SK-N-SH (cell line): ENCODE measurements at regions not wholly inside any gene's neighbourhood (a gene's known extent, or its start where the extent isn't known, plus 50 kb on each side); places are given as distances from the start of the nearest gene placed in this dataset.

ENCODE experiments used
- CTCF ChIA-PET: fragments of 300-600, 350-600 bp; formaldehyde crosslinking; extraction: SDS; loops from one replicate; lab custom pipeline; 2021; lab: Yijun Ruan, JAX
- POLR2A ChIA-PET: fragments of 350-600 bp; sonication (Branson Sonifier 250); formaldehyde crosslinking; extraction: SDS; loops from one replicate; lab custom pipeline; 2020; ENCODE audit warnings: antibody characterized with exemption, inconsistent platforms; lab: Yijun Ruan, JAX
- DNase-seq: peaks from one replicate; pipeline ENCODE4 v3.0.0; 2012
- H2AFZ ChIP-seq: fragments of 200-600 bp; sonication (generic); 2 replicates; pipeline ENCODE4 v1.8.1; 2016; ENCODE audit warnings: antibody characterized with exemption, mild to moderate bottlenecking, low read depth
- H3F3A ChIP-seq: fragments of 200-600 bp; sonication (generic); replicated peaks from 2 replicates; pipeline ENCODE3; 2016; ENCODE audit warnings: antibody characterized with exemption, mild to moderate bottlenecking; ENCODE audit not compliant: insufficient read depth
- H3K27ac ChIP-seq, 2 experiments: fragments of 200-500 bp in 1 of 2; fragments of 200-600 bp in 1 of 2; sonication (Bioruptor generic) in 1 of 2; sonication (generic), shearing (Covaris generic) in 1 of 2; 2 replicates each; pipeline versions ENCODE4 v1.5.1 to v1.6.1; 2014 to 2016; ENCODE audit warnings: low read depth in 2 of 2, inconsistent platforms in 1 of 2, low read length in 1 of 2, mild to moderate bottlenecking in 1 of 2, mixed read lengths in 1 of 2
- H3K27me3 ChIP-seq: fragments of 200-600 bp; sonication (generic), shearing (Covaris generic); 2 replicates; pipeline ENCODE4 v1.6.1; 2016; ENCODE audit warnings: mixed run types; ENCODE audit not compliant: insufficient read depth
- H3K36me3 ChIP-seq, 2 experiments: fragments of 200-500 bp in 1 of 2; fragments of 200-600 bp in 1 of 2; sonication (Bioruptor generic) in 1 of 2; sonication (generic) in 1 of 2; replicated peaks in 1 of 2; 2 replicates each; pipeline versions ENCODE3 to v1.5.1; 2014 to 2016; ENCODE audit warnings: low read length in 1 of 2, mild to moderate bottlenecking in 1 of 2; ENCODE audit not compliant: insufficient read depth in 2 of 2, control insufficient read depth in 1 of 2
- H3K4me1 ChIP-seq, 2 experiments: fragments of 200-500 bp in 1 of 2; fragments of 200-600 bp in 1 of 2; sonication (Bioruptor generic) in 1 of 2; sonication (generic), shearing (Covaris generic) in 1 of 2; 2 replicates each; pipeline versions ENCODE4 v1.5.1 to v1.6.1; 2014 to 2016; ENCODE audit warnings: low read depth in 1 of 2, low read length in 1 of 2, mixed run types in 1 of 2; ENCODE audit not compliant: insufficient read depth in 2 of 2, control insufficient read depth in 1 of 2
- H3K4me2 ChIP-seq: fragments of 200-600 bp; sonication (generic), shearing (Covaris generic); 2 replicates; pipeline ENCODE4 v1.6.1; 2017; ENCODE audit warnings: mixed run types
- H3K4me3 ChIP-seq, 2 experiments: fragments of 200-500 bp in 1 of 2; fragments of 200-600 bp in 1 of 2; sonication (Bioruptor generic) in 1 of 2; sonication (generic), shearing (Covaris generic) in 1 of 2; 2 replicates each; pipeline versions ENCODE4 v1.5.1 to v1.8.1; 2014 to 2016; ENCODE audit warnings: low read depth in 2 of 2, inconsistent platforms in 1 of 2, low read length in 1 of 2, mild to moderate bottlenecking in 1 of 2, mixed read lengths in 1 of 2, moderate library complexity in 1 of 2
- H3K79me2 ChIP-seq: fragments of 200-600 bp; sonication (generic); 2 replicates; pipeline ENCODE4 v1.8.1; 2017; ENCODE audit warnings: mild to moderate bottlenecking; ENCODE audit not compliant: insufficient read depth
- H3K9ac ChIP-seq: fragments of 200-600 bp; sonication (generic); 2 replicates; pipeline ENCODE4 v1.6.1; 2017; ENCODE audit warnings: mixed run types
- H3K9me2 ChIP-seq: fragments of 200-600 bp; sonication (generic); 2 replicates; pipeline ENCODE4 v1.6.1; 2017; ENCODE audit warnings: mixed run types
- H3K9me3 ChIP-seq: fragments of 200-600 bp; sonication (generic); 2 replicates; pipeline ENCODE4 v1.6.1; 2017; ENCODE audit warnings: mixed run types, mild to moderate bottlenecking, moderate library complexity
- H4K20me1 ChIP-seq: fragments of 200-600 bp; sonication (generic); 2 replicates; pipeline ENCODE4 v1.6.1; 2017; ENCODE audit warnings: mild to moderate bottlenecking, mixed run types; ENCODE audit not compliant: insufficient read depth
- FOXM1 ChIP-seq: IDR thresholded peaks from 2 replicates; pipeline ENCODE4 v1.4.0; 2012; ENCODE audit warnings: low read depth, mild to moderate bottlenecking
- GATA2 ChIP-seq: sonication (generic); formaldehyde crosslinking; IDR thresholded peaks from 2 replicates; pipeline ENCODE4 v1.5.0; 2020; ENCODE audit warnings: mild to moderate bottlenecking, missing genetic modification reagents
- JUND ChIP-seq: IDR thresholded peaks from 2 replicates; pipeline ENCODE4 v1.4.0; 2012
- MXI1 ChIP-seq: IDR thresholded peaks from 2 replicates; pipeline ENCODE4 v1.6.1; 2012; ENCODE audit warnings: mild to moderate bottlenecking, low read depth, low read length, improper control_type of control experiment
- RFX5 ChIP-seq: IDR thresholded peaks from 2 replicates; pipeline ENCODE4 v1.6.1; 2012; ENCODE audit warnings: mild to moderate bottlenecking, improper control_type of control experiment, low read length
- SIN3A ChIP-seq: IDR thresholded peaks from 2 replicates; pipeline ENCODE4 v1.6.1; 2012; ENCODE audit warnings: low read depth, mild to moderate bottlenecking, low read length, moderate library complexity, borderline replicate concordance
- SMC3 ChIP-seq: IDR thresholded peaks from 2 replicates; pipeline ENCODE4 v1.6.1; 2012; ENCODE audit warnings: low read depth, low read length, improper control_type of control experiment
- TAF1 ChIP-seq: IDR thresholded peaks from 2 replicates; pipeline ENCODE4 v1.6.1; 2012; ENCODE audit warnings: low read depth, mild to moderate bottlenecking, low read length, moderate library complexity, borderline replicate concordance
- TCF12 ChIP-seq: IDR thresholded peaks from 2 replicates; pipeline ENCODE4 v1.4.0; 2012
- ZBTB33 ChIP-seq: IDR thresholded peaks from 2 replicates; pipeline ENCODE4 v1.4.0; 2012; ENCODE audit warnings: low read depth, borderline replicate concordance
- WGBS: methylation state at CpG from one replicate; pipeline ENCODE4 v1.1.6; 2017; ENCODE audit warnings: low lambda C conversion rate; 5-methylcytosine and 5-hydroxymethylcytosine counted together
- TF ChIP-seq, protein P1 (sequence below): fragments of 200-600 bp; sonication (generic); IDR thresholded peaks from 2 replicates; pipeline ENCODE4 v1.6.1; 2017; ENCODE audit warnings: antibody characterized with exemption, mild to moderate bottlenecking, moderate library complexity
- TF ChIP-seq, protein P2 (sequence below): fragments of 150-350 bp; IDR thresholded peaks from 2 replicates; pipeline ENCODE4 v1.6.1; 2016; ENCODE audit warnings: mild to moderate bottlenecking, low read depth, low read length

GRCh38 chr6:9272671-9273070 is 837.3 kb upstream of the SLC35B3 start:
- Histone ChIP-seq H2AFZ (no peak overlapping the region), H3K9me2 (no peaks in the 10 kb centered on the region), H3K4me1 (no peaks in the 10 kb centered on the region), H3K27me3 (no peaks in the 10 kb centered on the region; the same call in 1 of the 2 replicates), H3K4me3 (no peak overlapping the region), H3F3A (no peaks in the 10 kb centered on the region), H3K79me2 (no peaks in the 10 kb centered on the region), H3K4me2 (no peak overlapping the region), H4K20me1 (no peaks in the 10 kb centered on the region)
- DNase-seq: no peak
- CTCF ChIA-PET: no interaction called here
- TF ChIP-seq MXI1: no peak
- no peak for TF ChIP-seq ZBTB33
- TF ChIP-seq, all 33 proteins: peak for 0
- Histone ChIP-seq H3K36me3 (no peaks in the 10 kb centered on the region), H3K9me3 (no peaks in the 10 kb centered on the region), H3K9ac (no peak overlapping the region), H3K27ac (no peak overlapping the region)
- POLR2A ChIA-PET: no interaction called here

GRCh38 chr6:9266741-9267140 is 831.4 kb upstream of the SLC35B3 start:
- Histone ChIP-seq H3F3A (no peaks in the 10 kb centered on the region), H3K9ac (no peak overlapping the region), H3K27ac (no peak overlapping the region), H3K4me1 (no peaks in the 10 kb centered on the region), H3K9me2 (no peaks in the 10 kb centered on the region), H3K79me2 (no peaks in the 10 kb centered on the region), H4K20me1 (no peaks in the 10 kb centered on the region), H3K9me3 (no peaks in the 10 kb centered on the region), H3K36me3 (no peaks in the 10 kb centered on the region), H3K27me3 (no peaks in the 10 kb centered on the region; the same call in 1 of the 2 replicates), H3K4me2 (no peak overlapping the region), H2AFZ (no peak overlapping the region), H3K4me3 (no peak overlapping the region)
- no peak for DNase-seq
- ChIA-PET CTCF (no interaction called here), POLR2A (no interaction called here)
- WGBS: 4% methylated on average over 1 of the region's 1 CpG
- TF ChIP-seq JUND: no peak
- TF ChIP-seq, protein P1, sequence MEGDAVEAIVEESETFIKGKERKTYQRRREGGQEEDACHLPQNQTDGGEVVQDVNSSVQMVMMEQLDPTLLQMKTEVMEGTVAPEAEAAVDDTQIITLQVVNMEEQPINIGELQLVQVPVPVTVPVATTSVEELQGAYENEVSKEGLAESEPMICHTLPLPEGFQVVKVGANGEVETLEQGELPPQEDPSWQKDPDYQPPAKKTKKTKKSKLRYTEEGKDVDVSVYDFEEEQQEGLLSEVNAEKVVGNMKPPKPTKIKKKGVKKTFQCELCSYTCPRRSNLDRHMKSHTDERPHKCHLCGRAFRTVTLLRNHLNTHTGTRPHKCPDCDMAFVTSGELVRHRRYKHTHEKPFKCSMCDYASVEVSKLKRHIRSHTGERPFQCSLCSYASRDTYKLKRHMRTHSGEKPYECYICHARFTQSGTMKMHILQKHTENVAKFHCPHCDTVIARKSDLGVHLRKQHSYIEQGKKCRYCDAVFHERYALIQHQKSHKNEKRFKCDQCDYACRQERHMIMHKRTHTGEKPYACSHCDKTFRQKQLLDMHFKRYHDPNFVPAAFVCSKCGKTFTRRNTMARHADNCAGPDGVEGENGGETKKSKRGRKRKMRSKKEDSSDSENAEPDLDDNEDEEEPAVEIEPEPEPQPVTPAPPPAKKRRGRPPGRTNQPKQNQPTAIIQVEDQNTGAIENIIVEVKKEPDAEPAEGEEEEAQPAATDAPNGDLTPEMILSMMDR: no peak
- no peak for TF ChIP-seq TCF12
- no peak for TF ChIP-seq SMC3
- no peak for TF ChIP-seq GATA2
- TF ChIP-seq RFX5: no peak
- TF ChIP-seq, protein P2, sequence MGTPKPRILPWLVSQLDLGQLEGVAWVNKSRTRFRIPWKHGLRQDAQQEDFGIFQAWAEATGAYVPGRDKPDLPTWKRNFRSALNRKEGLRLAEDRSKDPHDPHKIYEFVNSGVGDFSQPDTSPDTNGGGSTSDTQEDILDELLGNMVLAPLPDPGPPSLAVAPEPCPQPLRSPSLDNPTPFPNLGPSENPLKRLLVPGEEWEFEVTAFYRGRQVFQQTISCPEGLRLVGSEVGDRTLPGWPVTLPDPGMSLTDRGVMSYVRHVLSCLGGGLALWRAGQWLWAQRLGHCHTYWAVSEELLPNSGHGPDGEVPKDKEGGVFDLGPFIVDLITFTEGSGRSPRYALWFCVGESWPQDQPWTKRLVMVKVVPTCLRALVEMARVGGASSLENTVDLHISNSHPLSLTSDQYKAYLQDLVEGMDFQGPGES: no peak
- no peak for TF ChIP-seq TAF1
- TF ChIP-seq FOXM1: no peak
- no peak for TF ChIP-seq SIN3A
